LNCAP (cell line): ENCODE measurements at regions not wholly inside any gene's neighbourhood (a gene's known extent, or its start where the extent isn't known, plus 50 kb on each side); places are given as distances from the start of the nearest gene placed in this dataset.

Source experiments
- CTCF ChIP-seq: fragments of 450-650 bp; IDR thresholded peaks from 2 replicates; pipeline ENCODE4 v1.5.1; 2017; ENCODE audit warnings: mild to moderate bottlenecking

DNA sequence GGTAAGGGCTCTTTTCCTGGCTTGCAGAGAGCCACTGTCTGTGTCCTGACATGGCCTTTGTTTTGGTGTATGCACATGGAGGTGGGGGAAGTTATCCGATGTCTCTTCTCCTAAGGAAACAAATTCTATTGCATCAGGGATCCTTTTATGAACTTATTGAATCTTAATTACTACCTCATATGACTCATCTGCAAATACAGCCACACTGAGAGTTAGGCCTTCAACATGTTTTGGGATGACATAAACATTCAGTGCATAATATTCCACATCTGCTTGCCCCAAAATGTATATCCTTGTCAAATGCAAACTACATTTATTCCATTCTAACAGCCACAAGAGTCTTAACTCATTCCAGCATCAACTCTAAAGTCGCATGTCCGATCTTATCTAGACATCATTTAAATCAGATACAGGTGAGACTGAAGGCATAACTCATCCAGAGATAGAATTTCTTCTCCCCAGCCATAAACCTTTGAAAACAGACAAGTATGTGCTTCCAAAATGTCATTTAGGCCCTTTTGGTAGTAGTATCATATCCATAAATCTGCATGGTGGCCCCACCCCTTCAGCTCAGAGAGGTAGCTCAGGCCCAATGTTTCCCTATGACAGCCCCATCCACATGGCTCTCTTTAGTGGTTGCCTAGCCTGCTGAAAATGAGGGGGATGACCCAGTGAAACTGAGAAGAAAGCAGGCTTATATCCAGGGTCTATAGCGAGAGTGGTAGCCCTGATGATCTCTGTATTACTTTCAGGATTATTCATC is 289.5 kb upstream of the ALCAM start:
- no peak for TF ChIP-seq CTCF

GRCh38 chr3:105083945-105084344 is 282.8 kb upstream of the ALCAM start:
- no peak for TF ChIP-seq CTCF

DNA sequence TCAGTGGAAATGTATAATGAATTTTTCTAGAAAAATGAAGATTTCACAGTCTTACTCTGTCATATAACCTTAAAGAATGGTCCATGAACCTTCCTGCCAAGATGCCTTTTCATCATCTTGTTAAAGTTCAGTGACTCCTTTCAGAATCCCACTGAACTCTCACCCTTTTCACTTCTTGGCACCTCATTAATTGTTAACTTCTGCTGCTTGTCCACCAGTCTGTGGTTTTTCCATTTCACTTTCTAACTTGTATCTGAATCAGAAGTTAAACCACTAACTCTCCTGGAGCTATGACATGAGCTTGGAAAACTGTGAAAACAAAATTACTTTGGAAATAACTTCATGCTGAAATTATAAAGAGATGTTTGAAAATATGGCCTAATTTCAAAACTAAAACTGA is 281.2 kb upstream of the ALCAM start:
- no peak for TF ChIP-seq CTCF

- TF ChIP-seq CTCF = no peak
These were observed 273.1 kb upstream of the ALCAM start for GRCh38 chr3:105093371-105094252.

DNA sequence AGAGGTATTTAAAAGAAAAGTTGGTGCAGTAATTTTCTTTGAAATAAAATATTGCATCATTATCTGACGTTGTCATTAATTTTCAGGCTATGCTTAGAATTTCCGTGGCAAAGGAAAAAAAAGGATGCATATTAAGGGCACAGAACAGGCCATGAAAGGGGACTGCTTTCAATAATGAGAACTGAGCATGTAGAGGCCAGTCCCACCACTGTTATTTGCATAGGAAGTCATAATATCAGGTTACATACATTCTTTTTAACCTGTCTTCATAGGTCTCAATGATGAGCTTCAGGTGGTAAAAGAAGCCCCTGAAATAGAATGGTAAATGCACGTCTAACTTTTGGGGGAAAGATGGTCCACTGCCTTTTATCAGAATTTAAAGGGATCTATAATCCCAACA is 272.1 kb upstream of the ALCAM start:
- no peak for TF ChIP-seq CTCF

DNA sequence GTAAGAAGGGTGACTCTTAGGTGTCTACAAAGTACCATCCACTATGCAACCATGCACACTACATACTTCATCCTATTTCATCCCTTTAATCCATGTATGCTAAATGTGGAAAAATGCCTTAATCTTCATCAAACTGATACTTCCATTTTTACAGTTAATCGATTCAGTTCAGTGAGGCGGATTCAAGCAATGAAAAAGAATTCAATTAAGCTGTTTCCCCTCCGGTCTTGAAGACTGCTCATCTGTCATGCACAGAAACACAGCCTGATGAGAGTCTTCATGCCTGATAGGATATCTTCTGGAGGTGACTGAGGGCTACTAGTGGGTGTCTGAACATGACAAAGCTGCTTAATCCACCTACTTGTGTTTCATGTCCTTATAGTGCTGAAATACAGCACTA is 270.6 kb upstream of the ALCAM start:
- no peak for TF ChIP-seq CTCF

DNA sequence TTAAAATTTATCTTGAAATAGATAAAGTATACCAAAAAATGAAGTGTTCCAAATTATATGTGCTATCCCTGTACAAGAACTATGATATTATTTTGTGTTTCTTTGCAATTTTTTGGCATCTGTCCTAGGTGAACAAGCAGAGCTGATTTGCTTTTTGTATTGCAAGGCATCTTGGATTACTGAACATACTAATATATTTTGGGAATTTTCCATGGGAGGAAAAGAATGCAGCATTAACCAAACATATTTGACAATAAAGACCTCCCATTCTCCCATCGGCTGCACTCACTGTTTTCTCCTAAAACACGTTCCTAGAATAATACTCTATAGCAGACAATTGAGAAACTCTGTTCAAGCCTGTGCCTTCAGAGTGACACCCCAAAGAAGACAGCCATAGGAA is 265.1 kb upstream of the ALCAM start:
- TF ChIP-seq CTCF = no peak
